Esophagus muscularis mucosa (tissue), 4 donors: ENCODE measurements at regions not wholly inside any gene's neighbourhood (a gene's known extent, or its start where the extent isn't known, plus 50 kb on each side); places are given as distances from the start of the nearest gene placed in this dataset.

Source experiments
- EP300 ChIP-seq: sonication (generic); formaldehyde crosslinking; IDR thresholded peaks from one replicate; pipeline ENCODE4 v1.6.1; 2017; ENCODE audit warnings: antibody characterized with exemption
- POLR2AphosphoS5 ChIP-seq, 2 donors: sonication (generic); formaldehyde crosslinking; IDR thresholded peaks; one replicate each; pipeline ENCODE4 v1.6.1; 2017; ENCODE audit warnings: antibody characterized with exemption in 2 of 2
- TF ChIP-seq, protein P1 (sequence below), 3 experiments: fragments of 200-600 bp in 2 of 3; fragments of 450-650 bp in 1 of 3; sonication (generic) in 2 of 3; IDR thresholded peaks; one replicate each; pipeline ENCODE4 v1.5.1; 2017 to 2019; ENCODE audit warnings: antibody characterized with exemption in 3 of 3, mild to moderate bottlenecking in 2 of 3, moderate library complexity in 1 of 3

DNA sequence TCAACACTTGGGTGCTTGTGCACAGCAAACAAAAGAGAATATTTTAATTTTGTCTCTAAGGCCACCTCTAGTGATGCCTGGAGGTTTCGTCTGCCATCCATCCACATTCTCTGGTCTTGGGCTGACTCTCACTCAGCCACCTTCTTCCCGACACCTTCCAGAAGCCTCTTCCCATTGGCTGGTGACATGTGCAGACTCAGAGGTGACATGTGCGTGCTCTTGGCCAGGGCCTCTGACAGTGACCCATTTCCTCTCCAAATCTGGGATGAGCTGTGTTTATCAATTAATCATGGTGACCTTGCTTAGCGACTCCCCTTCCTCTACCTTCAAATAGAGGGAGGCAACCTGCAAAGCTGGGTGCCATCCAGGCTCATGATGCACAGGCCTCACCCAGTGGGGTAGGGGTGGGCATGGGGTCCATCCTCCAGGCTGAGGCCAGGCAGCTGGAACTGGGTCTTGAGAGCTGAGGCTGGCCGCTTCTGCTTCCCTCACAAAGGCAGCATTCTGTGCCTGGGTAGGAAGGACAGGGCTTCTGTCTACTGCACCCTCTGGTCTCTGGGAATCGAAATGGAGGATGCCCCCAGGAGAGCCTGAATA lies 91.8 kb downstream of the DHCR7 start:
- TF ChIP-seq POLR2AphosphoS5 (IDR thresholded peaks at IDR 0.05) (no peak), EP300 (no peak)
- TF ChIP-seq, protein P1, sequence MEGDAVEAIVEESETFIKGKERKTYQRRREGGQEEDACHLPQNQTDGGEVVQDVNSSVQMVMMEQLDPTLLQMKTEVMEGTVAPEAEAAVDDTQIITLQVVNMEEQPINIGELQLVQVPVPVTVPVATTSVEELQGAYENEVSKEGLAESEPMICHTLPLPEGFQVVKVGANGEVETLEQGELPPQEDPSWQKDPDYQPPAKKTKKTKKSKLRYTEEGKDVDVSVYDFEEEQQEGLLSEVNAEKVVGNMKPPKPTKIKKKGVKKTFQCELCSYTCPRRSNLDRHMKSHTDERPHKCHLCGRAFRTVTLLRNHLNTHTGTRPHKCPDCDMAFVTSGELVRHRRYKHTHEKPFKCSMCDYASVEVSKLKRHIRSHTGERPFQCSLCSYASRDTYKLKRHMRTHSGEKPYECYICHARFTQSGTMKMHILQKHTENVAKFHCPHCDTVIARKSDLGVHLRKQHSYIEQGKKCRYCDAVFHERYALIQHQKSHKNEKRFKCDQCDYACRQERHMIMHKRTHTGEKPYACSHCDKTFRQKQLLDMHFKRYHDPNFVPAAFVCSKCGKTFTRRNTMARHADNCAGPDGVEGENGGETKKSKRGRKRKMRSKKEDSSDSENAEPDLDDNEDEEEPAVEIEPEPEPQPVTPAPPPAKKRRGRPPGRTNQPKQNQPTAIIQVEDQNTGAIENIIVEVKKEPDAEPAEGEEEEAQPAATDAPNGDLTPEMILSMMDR (IDR thresholded peaks at IDR 0.05), result no peak
